IMR-90 (cell line): ENCODE measurements at regions not wholly inside any gene's neighbourhood (a gene's known extent, or its start where the extent isn't known, plus 50 kb on each side); places are given as distances from the start of the nearest gene placed in this dataset.

ENCODE experiments used
- ATAC-seq: fragments of 200-7000 bp; cut with Tn5 transposase; 2 replicates; pipeline ENCODE4 v1.9.1; 2020; ENCODE audit warnings: low read depth, mild to moderate bottlenecking, moderate library complexity
- BruUV-seq: library from RNA; stranded (reverse); fragments of 400-500 nt; replicated peaks from 2 replicates; lab custom pipeline; 2021; lab: Mats Ljungman, UMichigan
- CTCF ChIA-PET: fragments of 300-600 bp; formaldehyde crosslinking; extraction: SDS; loops from one replicate; lab custom pipeline; 2021; ENCODE audit warnings: antibody characterized with exemption; lab: Yijun Ruan, JAX
- POLR2A ChIA-PET: fragments of 300-600 bp; sonication (Branson Sonifier 250); formaldehyde crosslinking; loops from one replicate; lab custom pipeline; 2022; ENCODE audit warnings: antibody characterized with exemption; ENCODE audit not compliant: unreplicated experiment; lab: Charles Lee
- DNase-seq: peaks from one replicate; pipeline ENCODE4 v3.0.0; 2013
- H2AFZ ChIP-seq: replicated peaks from 2 replicates; pipeline ENCODE3; 2013; ENCODE audit warnings: low read length, mild to moderate bottlenecking; ENCODE audit not compliant: poor library complexity
- H2AK5ac ChIP-seq: 2 replicates; pipeline ENCODE4 v1.6.1; 2013; ENCODE audit warnings: low read depth, low read length, inconsistent platforms
- H2AK9ac ChIP-seq: replicated peaks from 2 replicates; pipeline ENCODE3; 2013; ENCODE audit warnings: mild to moderate bottlenecking, low read depth, low read length, moderate library complexity; ENCODE audit not compliant: poor library complexity
- H2BK120ac ChIP-seq: 2 replicates; pipeline ENCODE4 v1.6.1; 2013; ENCODE audit warnings: low read depth, low read length, inconsistent platforms
- H2BK15ac ChIP-seq: 3 replicates; pipeline ENCODE4 v1.6.1; 2013; ENCODE audit warnings: low read depth, low read length, inconsistent platforms
- H2BK20ac ChIP-seq: 2 replicates; pipeline ENCODE4 v1.6.1; 2013; ENCODE audit warnings: low read depth, mild to moderate bottlenecking, inconsistent platforms, low read length, moderate library complexity
- H2BK5ac ChIP-seq: 2 replicates; pipeline ENCODE4 v1.6.1; 2013; ENCODE audit warnings: mild to moderate bottlenecking, low read depth, low read length, inconsistent platforms; ENCODE audit not compliant: poor library complexity, severe bottlenecking
- H3K14ac ChIP-seq: replicated peaks from 2 replicates; pipeline ENCODE4 v1.6.1; 2013; ENCODE audit warnings: low read depth, low read length, inconsistent platforms
- H3K18ac ChIP-seq: 2 replicates; pipeline ENCODE4 v1.6.1; 2013; ENCODE audit warnings: low read depth, low read length, control low read depth
- H3K23ac ChIP-seq: 2 replicates; pipeline ENCODE4 v1.6.1; 2013; ENCODE audit warnings: low read depth, low read length, inconsistent platforms
- H3K27ac ChIP-seq: 2 replicates; pipeline ENCODE4 v1.5.1; 2013; ENCODE audit warnings: mild to moderate bottlenecking, control low read depth, low read length; ENCODE audit not compliant: insufficient read depth
- H3K27me3 ChIP-seq: 2 replicates; pipeline ENCODE4 v1.6.1; 2013; ENCODE audit warnings: low read length; ENCODE audit not compliant: control insufficient read depth, insufficient read depth
- H3K36me3 ChIP-seq: 2 replicates; pipeline ENCODE4 v1.6.1; 2013; ENCODE audit warnings: low read length, mixed read lengths; ENCODE audit not compliant: control insufficient read depth, insufficient read depth
- H3K4ac ChIP-seq: 2 replicates; pipeline ENCODE4 v1.6.1; 2013; ENCODE audit warnings: low read depth, low read length, inconsistent platforms
- H3K4me1 ChIP-seq: 2 replicates; pipeline ENCODE4 v1.6.1; 2013; ENCODE audit warnings: low read length, mixed read lengths; ENCODE audit not compliant: control insufficient read depth, insufficient read depth
- H3K4me2 ChIP-seq: 2 replicates; pipeline ENCODE4 v1.6.1; 2013; ENCODE audit warnings: low read depth, mild to moderate bottlenecking, control low read depth, low read length, moderate library complexity
- H3K4me3 ChIP-seq: 2 replicates; pipeline ENCODE4 v1.5.1; 2013; ENCODE audit warnings: low read depth, mild to moderate bottlenecking, control low read depth, low read length, moderate library complexity; ENCODE audit not compliant: insufficient read depth
- H3K56ac ChIP-seq: 2 replicates; pipeline ENCODE4 v1.6.1; 2013; ENCODE audit warnings: low read length, inconsistent platforms; ENCODE audit not compliant: insufficient read depth; ENCODE audit errors: extremely low read depth
- H3K79me1 ChIP-seq, 2 experiments: 2 replicates each; pipeline ENCODE4 v1.6.1; 2013; ENCODE audit warnings: low read length in 2 of 2, inconsistent platforms in 1 of 2, low read depth in 1 of 2
- H3K9ac ChIP-seq: 2 replicates; pipeline ENCODE4 v1.6.1; 2013; ENCODE audit warnings: low read depth, low read length, control low read depth
- H3K9me1 ChIP-seq: 2 replicates; pipeline ENCODE4 v1.6.1; 2013; ENCODE audit warnings: low read length, inconsistent platforms; ENCODE audit not compliant: insufficient read depth
- H3K9me3 ChIP-seq: 2 replicates; pipeline ENCODE4 v1.6.1; 2013; ENCODE audit warnings: low read length; ENCODE audit not compliant: control insufficient read depth, insufficient read depth
- H4K20me1 ChIP-seq: 2 replicates; pipeline ENCODE4 v1.6.1; 2013; ENCODE audit warnings: low read length, inconsistent platforms; ENCODE audit not compliant: insufficient read depth
- H4K5ac ChIP-seq: 2 replicates; pipeline ENCODE4 v1.6.1; 2013; ENCODE audit warnings: mild to moderate bottlenecking, low read depth, low read length, control low read depth
- H4K8ac ChIP-seq, 2 experiments: 2 replicates each; pipeline ENCODE4 v1.6.1; 2013; ENCODE audit warnings: low read depth in 2 of 2, low read length in 2 of 2, control low read depth in 1 of 2, inconsistent platforms in 1 of 2
- H4K91ac ChIP-seq: 2 replicates; pipeline ENCODE4 v1.6.1; 2013; ENCODE audit warnings: low read depth, low read length, inconsistent platforms; ENCODE audit not compliant: insufficient read depth
- BHLHE40 ChIP-seq: fragments of 150-350 bp; IDR thresholded peaks from 2 replicates; pipeline ENCODE4 v1.6.1; 2016; ENCODE audit warnings: mild to moderate bottlenecking, low read depth, low read length
- CEBPB ChIP-seq: IDR thresholded peaks from 2 replicates; pipeline ENCODE4 v1.6.1; 2012; ENCODE audit warnings: low read depth, low read length, improper control_type of control experiment
- MAFK ChIP-seq: IDR thresholded peaks from 2 replicates; pipeline ENCODE4 v1.6.1; 2012; ENCODE audit warnings: low read depth, low read length, improper control_type of control experiment
- NFE2L2 ChIP-seq: fragments of 150-350 bp; IDR thresholded peaks from 2 replicates; pipeline ENCODE4 v1.6.1; 2016; ENCODE audit warnings: low read depth, mild to moderate bottlenecking, low read length
- WGBS, 2 experiments: methylation state at CpG; one replicate each; pipeline versions ENCODE4 v1.1.5 to v1.1.7; 2013; ENCODE audit warnings: missing lambda C conversion rate in 2 of 2; ENCODE audit not compliant: insufficient read length in 1 of 2; ENCODE audit errors: extremely low coverage in 2 of 2; 5-methylcytosine and 5-hydroxymethylcytosine counted together
- dilution Hi-C: fragments of 300-500 bp; cut with HindIII; formaldehyde crosslinking; loops from one replicate; pipeline ENCODE4 v1.14.3; 2018; ENCODE audit warnings: low sequenced_read_pairs; ENCODE audit not compliant: unreplicated experiment
- in situ Hi-C: fragments of 300-500 bp; cut with MboI; formaldehyde crosslinking; loops from 3 replicates; pipeline ENCODE4 v1.14.3; 2019; ENCODE audit warnings: low sequenced_read_pairs, inconsistent platforms, mixed read lengths
- intact Hi-C: fragments of 100-400 bp; cut with micrococcal nuclease; formaldehyde crosslinking; loops from 2 replicates; pipeline ENCODE4 v1.10.0; 2022
- TF ChIP-seq, protein P1 (sequence below): fragments of 150-350 bp; IDR thresholded peaks from 2 replicates; pipeline ENCODE4 v1.6.1; 2017; ENCODE audit warnings: mild to moderate bottlenecking, antibody characterized with exemption, low read length, low read depth

DNA sequence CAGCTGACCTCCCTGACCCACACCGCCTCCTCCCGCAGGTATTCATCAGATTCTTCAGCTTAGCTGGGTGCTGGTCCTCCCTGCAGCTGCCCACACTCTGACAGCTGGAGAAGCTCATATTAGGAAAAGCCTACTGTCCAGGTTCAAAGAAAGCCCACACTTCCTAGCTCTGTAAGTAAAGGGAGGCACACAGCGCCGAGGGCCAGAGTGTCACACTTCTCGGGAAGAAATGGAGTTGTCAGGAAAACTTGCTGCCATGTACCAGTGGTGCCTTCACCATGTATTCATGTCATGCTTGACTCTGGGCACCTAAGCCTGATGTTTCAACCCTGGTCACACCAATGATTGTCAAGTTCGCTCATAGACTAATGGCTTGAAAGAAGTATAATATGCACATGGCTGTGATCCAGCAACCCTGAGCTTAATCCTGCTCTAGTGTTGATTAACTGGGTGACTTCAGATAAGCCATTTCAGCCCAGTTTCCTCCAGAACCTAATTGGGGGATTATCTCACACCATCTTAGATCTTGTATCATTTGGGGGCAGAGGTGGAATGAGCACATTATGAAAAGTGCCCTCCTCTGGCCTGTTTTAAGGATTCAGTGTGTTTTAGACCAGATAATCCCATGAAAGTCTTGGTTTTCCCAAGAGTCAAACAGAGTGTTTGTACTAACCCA, 180.3 kb upstream of the PARD3B start:
- Histone ChIP-seq H3K56ac (no peak overlapping the region), H3K18ac (no peak overlapping the region), H3K27ac (no peak overlapping the region), H2BK5ac (no peak overlapping the region), H3K9me3 (no peaks in the 10 kb centered on the region), H2AFZ (no peak overlapping the region), H3K14ac (no peak overlapping the region), H4K91ac (no peak overlapping the region), H3K4ac (no peak overlapping the region), H2BK15ac (no peak overlapping the region), H2BK20ac (no peak overlapping the region), H4K5ac (no peak overlapping the region), H3K9ac (no peak overlapping the region), H3K79me1 (no peaks in the 10 kb centered on the region), H2AK9ac (no peak overlapping the region), H4K8ac (no peak overlapping the region), H2AK5ac (no peak overlapping the region), H2BK120ac (no peak overlapping the region), H3K4me2 (no peak overlapping the region), H3K27me3 (no peaks in the 10 kb centered on the region), H3K4me3 (no peak overlapping the region), H3K23ac (no peak overlapping the region), H3K9me1 (no peaks in the 10 kb centered on the region), H3K36me3 (no peaks in the 10 kb centered on the region), H3K4me1 (peaks cover 2% of the 10 kb centered on the region; the same call in 1 of the 2 replicates), H4K20me1 (no peaks in the 10 kb centered on the region)
- dilution Hi-C loops (no loop called here), intact Hi-C loops (no loop called here), in situ Hi-C loops (no loop called here)
- no peak for TF ChIP-seq BHLHE40
- no peak for TF ChIP-seq MAFK
- TF ChIP-seq CEBPB: no peak
- TF ChIP-seq, protein P1, sequence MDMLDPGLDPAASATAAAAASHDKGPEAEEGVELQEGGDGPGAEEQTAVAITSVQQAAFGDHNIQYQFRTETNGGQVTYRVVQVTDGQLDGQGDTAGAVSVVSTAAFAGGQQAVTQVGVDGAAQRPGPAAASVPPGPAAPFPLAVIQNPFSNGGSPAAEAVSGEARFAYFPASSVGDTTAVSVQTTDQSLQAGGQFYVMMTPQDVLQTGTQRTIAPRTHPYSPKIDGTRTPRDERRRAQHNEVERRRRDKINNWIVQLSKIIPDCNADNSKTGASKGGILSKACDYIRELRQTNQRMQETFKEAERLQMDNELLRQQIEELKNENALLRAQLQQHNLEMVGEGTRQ: no peak
- TF ChIP-seq NFE2L2: no peak
- BruUV-seq: no TSS peak
- WGBS, 2 experiments: 100% methylated on average over 2 of the region's 6 CpGs; no CpG with 5 or more reads in 1 of the 2 experiments
- ChIA-PET CTCF (no interaction called here), POLR2A (no interaction called here)
- no peak for DNase-seq
- no peak for ATAC-seq
